C4-2B (cell line): ENCODE measurements at regions not wholly inside any gene's neighbourhood (a gene's known extent, or its start where the extent isn't known, plus 50 kb on each side); places are given as distances from the start of the nearest gene placed in this dataset.

ENCODE experiments used
- CTCF ChIP-seq: fragments of 450-650 bp; conservative IDR thresholded peaks from 2 replicates; pipeline ENCODE4 v1.5.1; 2017; ENCODE audit warnings: mild to moderate bottlenecking
- ZFX ChIP-seq: fragments of 450-650 bp; IDR thresholded peaks from 2 replicates; pipeline ENCODE4 v1.6.1; 2017

GRCh38 chr16:65548470-65548869 is 426.6 kb upstream of the CDH11 start:
- TF ChIP-seq CTCF (no peak), ZFX (no peak)
